RWPE1 (cell line): ENCODE measurements at regions not wholly inside any gene's neighbourhood (a gene's known extent, or its start where the extent isn't known, plus 50 kb on each side); places are given as distances from the start of the nearest gene placed in this dataset.
A peak's percentile ranks its signal among the peaks of the same experiment; 100 is the strongest.

Experiments
- CTCF ChIA-PET: fragments of 350-600 bp; sonication (Branson Sonifier 250); formaldehyde crosslinking; extraction: SDS; loops from one replicate; lab custom pipeline; 2021; lab: Yijun Ruan, JAX
- POLR2A ChIA-PET: fragments of 400-600 bp; formaldehyde crosslinking; extraction: SDS; loops from one replicate; lab custom pipeline; 2020; ENCODE audit warnings: antibody characterized with exemption; ENCODE audit not compliant: low non-redundant PET; lab: Yijun Ruan, JAX
- DNase-seq: peaks from one replicate; pipeline ENCODE4 v3.0.0; 2012; ENCODE audit warnings: low spot score
- H3K27ac ChIP-seq: fragments of 450-650 bp; 2 replicates; pipeline ENCODE4 v1.5.1; 2017
- CTCF ChIP-seq: fragments of 450-650 bp; conservative IDR thresholded peaks from 2 replicates; pipeline ENCODE4 v1.5.1; 2017; ENCODE audit warnings: low read depth, mild to moderate bottlenecking

GRCh38 chr4:164540987-164541386 is 212.9 kb upstream of the SMIM31 start:
- no peak for TF ChIP-seq CTCF
- CTCF ChIA-PET: no interaction called here
- no peak for DNase-seq
- POLR2A ChIA-PET: no interaction called here
- no peak overlapping the region for H3K27ac ChIP-seq

- no peak overlapping the region for H3K27ac ChIP-seq
- DNase-seq: no peak
- POLR2A ChIA-PET: no interaction called here
- TF ChIP-seq CTCF: no peak
- CTCF ChIA-PET: no interaction called here
These were observed 211.5 kb upstream of the SMIM31 start for GRCh38 chr4:164542431-164542830.

GRCh38 chr4:164550989-164551712 is 202.8 kb upstream of the SMIM31 start:
- no peak for TF ChIP-seq CTCF
- no peak for DNase-seq
- ChIA-PET CTCF (interaction anchor here (0.8 kb wide), 1 partner anchor 193 kb away, joined by 3 read pairs; no protein-coding TSS in a partner anchor), POLR2A (no interaction called here)
- H3K27ac ChIP-seq: no peak overlapping the region

- DNase-seq: no peak
- POLR2A ChIA-PET: no interaction called here
- CTCF ChIA-PET: no interaction called here
- TF ChIP-seq CTCF: no peak
- no peak overlapping the region for H3K27ac ChIP-seq
These were observed 202.3 kb upstream of the SMIM31 start for GRCh38 chr4:164551713-164552040.

- POLR2A ChIA-PET: no interaction called here
- DNase-seq: no peak
- CTCF ChIA-PET: no interaction called here
- peak overlapping the region; percentile 70 for H3K27ac ChIP-seq
- no peak for TF ChIP-seq CTCF
These were observed 182.1 kb upstream of the SMIM31 start for GRCh38 chr4:164571593-164572390.

GRCh38 chr4:164572877-164573279 is 181.1 kb upstream of the SMIM31 start:
- ChIA-PET POLR2A (no interaction called here), CTCF (interaction anchor here (0.6 to 0.7 kb wide), 2 partner anchors 119 to 558 kb away, joined by 3 to 7 read pairs; no protein-coding TSS in a partner anchor)
- peak; percentile 64 for DNase-seq
- no peak overlapping the region for H3K27ac ChIP-seq
- no peak for TF ChIP-seq CTCF
